Chondrocyte (in vitro differentiated cells): ENCODE measurements at regions not wholly inside any gene's neighbourhood (a gene's known extent, or its start where the extent isn't known, plus 50 kb on each side); places are given as distances from the start of the nearest gene placed in this dataset.

Experiments
- DNase-seq: peaks from one replicate; pipeline ENCODE4 v3.0.0; 2021; ENCODE audit warnings: mixed read lengths, low spot score
- H3K27ac Mint-ChIP-seq: one replicate; pipeline ENCODE4 v1.8.0; 2021; ENCODE audit warnings: mild to moderate bottlenecking, moderate library complexity, mixed read lengths; ENCODE audit not compliant: unreplicated experiment
- H3K27me3 Mint-ChIP-seq: 2 replicates; pipeline ENCODE4 v1.8.0; 2021; ENCODE audit warnings: low read depth, mixed read lengths
- H3K36me3 Mint-ChIP-seq: 2 replicates; pipeline ENCODE4 v1.8.0; 2021; ENCODE audit warnings: low read depth, mixed read lengths
- H3K4me1 Mint-ChIP-seq: 2 replicates; pipeline ENCODE4 v1.8.0; 2021; ENCODE audit warnings: low read depth, mild to moderate bottlenecking, mixed read lengths
- H3K4me3 Mint-ChIP-seq: one replicate; pipeline ENCODE4 v1.8.0; 2021; ENCODE audit warnings: mild to moderate bottlenecking, moderate library complexity, mixed read lengths; ENCODE audit not compliant: unreplicated experiment
- H3K9me3 Mint-ChIP-seq: 2 replicates; pipeline ENCODE4 v1.8.0; 2021; ENCODE audit warnings: low read depth, mixed read lengths
- CTCF ChIP-seq: fragments of 200-600 bp; sonication (generic); IDR thresholded peaks from 2 replicates; pipeline ENCODE4 v1.5.0; 2021; ENCODE audit warnings: antibody characterized with exemption, mild to moderate bottlenecking, moderate library complexity

DNA sequence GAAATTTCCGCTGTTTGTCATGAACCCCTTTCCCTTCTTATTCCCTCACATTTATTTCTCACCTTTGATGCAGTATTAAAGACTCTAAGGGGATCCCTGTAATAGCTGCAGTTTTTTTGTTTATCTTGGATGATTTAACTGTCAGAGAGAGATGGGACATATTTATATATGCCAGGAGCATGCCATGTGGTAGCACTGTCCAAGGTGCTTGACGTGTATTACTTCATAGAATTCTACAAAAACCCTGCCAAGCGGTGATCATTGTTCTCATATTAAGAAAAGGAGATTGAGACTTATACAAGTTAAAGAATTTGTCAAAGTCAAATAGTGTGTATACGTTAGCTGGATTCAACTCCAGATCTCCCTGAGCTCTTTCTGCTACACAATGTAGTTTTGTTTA lies 78.2 kb downstream of the SPRY1 start:
- Mint-ChIP-seq H3K4me3 (no peak overlapping the region), H3K4me1 (peaks cover 18% of the 10 kb centered on the region), H3K9me3 (no peaks in the 10 kb centered on the region), H3K36me3 (no peaks in the 10 kb centered on the region), H3K27ac (no peak overlapping the region), H3K27me3 (no peaks in the 10 kb centered on the region)
- DNase-seq, result no peak
- TF ChIP-seq CTCF, result no peak

GRCh38 chr4:123476089-123476488 lies 79.5 kb downstream of the SPRY1 start:
- TF ChIP-seq CTCF, result no peak
- H3K9me3 Mint-ChIP-seq, result no peaks in the 10 kb centered on the region
- H3K27me3 Mint-ChIP-seq, result no peaks in the 10 kb centered on the region
- peaks cover 18% of the 10 kb centered on the region for H3K4me1 Mint-ChIP-seq
- H3K4me3 Mint-ChIP-seq, result no peak overlapping the region
- H3K27ac Mint-ChIP-seq, result no peak overlapping the region
- no peak for DNase-seq
- H3K36me3 Mint-ChIP-seq, result no peaks in the 10 kb centered on the region

DNA sequence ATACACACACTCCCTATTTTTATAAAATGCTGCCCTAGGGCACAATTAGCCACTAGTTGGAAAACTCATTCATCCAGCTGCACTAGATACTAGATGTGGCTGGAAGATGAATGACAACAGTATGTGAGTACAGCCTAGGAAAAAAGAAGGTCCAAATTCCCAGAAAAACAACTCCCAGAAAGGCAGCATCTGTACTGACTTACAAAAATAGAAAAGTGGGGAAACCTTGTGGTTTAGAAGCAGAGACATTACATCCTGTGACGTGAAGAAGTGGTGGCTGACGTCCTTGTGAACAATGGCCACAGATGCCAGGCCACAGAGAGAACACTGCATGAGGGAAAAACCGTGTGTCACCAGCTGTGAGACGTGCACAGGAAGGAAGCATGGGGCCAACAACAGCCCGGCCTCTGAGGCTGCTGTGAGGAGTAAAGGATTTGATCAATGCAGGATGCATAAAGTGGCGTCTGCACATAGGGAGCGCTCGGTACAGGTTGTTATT lies 81.2 kb downstream of the SPRY1 start:
- Mint-ChIP-seq H3K27ac (no peak overlapping the region), H3K4me1 (peaks cover 18% of the 10 kb centered on the region), H3K27me3 (no peaks in the 10 kb centered on the region), H3K36me3 (no peaks in the 10 kb centered on the region), H3K4me3 (no peak overlapping the region), H3K9me3 (no peaks in the 10 kb centered on the region)
- DNase-seq, result no peak
- TF ChIP-seq CTCF, result no peak

GRCh38 chr4:123478859-123479345 lies 82.3 kb downstream of the SPRY1 start:
- Mint-ChIP-seq H3K4me3 (no peak overlapping the region), H3K36me3 (no peaks in the 10 kb centered on the region), H3K9me3 (no peaks in the 10 kb centered on the region), H3K27ac (peak overlapping the region; percentile 62), H3K4me1 (peaks cover 18% of the 10 kb centered on the region), H3K27me3 (no peaks in the 10 kb centered on the region)
- DNase-seq, result no peak
- TF ChIP-seq CTCF, result no peak

DNA sequence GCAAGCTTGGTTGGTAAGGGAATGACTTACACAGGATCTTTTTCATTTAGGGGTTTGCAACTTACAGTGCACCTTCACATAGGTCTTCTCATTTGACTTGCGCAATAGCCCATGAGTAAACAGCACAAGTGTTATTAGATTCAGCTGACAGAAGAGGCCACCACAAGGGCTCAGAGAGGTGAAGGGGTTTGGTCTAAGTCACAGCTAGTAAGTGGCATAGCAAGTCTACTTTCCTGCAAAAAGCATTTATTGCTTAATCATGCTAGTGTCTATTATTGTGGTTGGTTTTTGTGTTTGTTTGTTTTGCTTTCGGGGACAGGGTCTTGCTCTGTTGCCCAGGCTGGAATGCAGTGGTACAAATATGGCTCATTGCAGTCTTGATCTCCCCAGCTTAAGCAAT lies 83.3 kb downstream of the SPRY1 start:
- Mint-ChIP-seq H3K4me3 (no peak overlapping the region), H3K27ac (no peak overlapping the region), H3K27me3 (no peaks in the 10 kb centered on the region), H3K9me3 (no peaks in the 10 kb centered on the region), H3K4me1 (peaks cover 18% of the 10 kb centered on the region), H3K36me3 (no peaks in the 10 kb centered on the region)
- DNase-seq, result no peak
- no peak for TF ChIP-seq CTCF
